ENCODE measurements at regions not wholly inside any gene's neighbourhood (a gene's known extent, or its start where the extent isn't known, plus 50 kb on each side); places are given as distances from the start of the nearest gene placed in this dataset.

DNA sequence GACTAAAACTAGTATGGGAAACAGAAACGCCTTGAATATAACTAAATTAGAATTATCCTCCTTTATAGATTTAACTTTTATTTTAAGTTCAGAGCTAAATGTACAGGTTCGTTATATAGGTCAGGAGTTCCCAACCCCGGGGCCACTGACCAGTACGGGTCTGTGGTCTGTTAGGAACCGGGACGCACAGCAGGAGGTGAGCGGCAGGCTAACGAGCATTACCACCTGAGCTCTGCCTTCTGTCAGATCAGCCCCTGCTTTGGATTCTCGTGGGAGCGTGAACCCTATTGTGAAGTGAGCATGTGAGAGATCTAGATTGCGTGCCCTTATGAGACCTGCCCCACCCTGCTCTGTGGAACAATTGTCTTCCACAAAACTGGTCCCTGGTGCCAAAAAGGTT is 51.0 kb downstream of the FAT4 start:
- no peak for DNase-seq (ENCODE audit: low read depth in 4 of 4, low spot score in 2 of 4)

DNA sequence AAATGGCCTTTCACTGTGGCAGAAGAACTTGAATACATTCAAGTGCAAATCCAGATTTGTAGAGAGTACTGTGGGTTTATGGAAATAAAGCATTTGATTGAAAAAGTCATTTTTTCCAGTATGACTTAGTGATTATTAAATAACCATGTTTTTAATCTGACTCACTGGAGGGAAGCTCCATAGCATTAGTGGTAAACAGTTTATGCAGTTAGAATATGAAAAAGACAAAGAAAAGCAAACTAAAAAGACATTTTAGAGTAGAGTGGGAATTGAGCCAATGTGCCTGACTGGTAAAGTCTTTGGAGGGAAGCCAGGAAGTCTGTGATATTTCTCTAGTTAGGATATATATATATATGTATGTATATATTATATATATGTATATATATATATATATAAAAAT is 53.4 kb downstream of the FAT4 start:
- DNase-seq (ENCODE audit: low read depth in 4 of 4, low spot score in 2 of 4): no peak

DNA sequence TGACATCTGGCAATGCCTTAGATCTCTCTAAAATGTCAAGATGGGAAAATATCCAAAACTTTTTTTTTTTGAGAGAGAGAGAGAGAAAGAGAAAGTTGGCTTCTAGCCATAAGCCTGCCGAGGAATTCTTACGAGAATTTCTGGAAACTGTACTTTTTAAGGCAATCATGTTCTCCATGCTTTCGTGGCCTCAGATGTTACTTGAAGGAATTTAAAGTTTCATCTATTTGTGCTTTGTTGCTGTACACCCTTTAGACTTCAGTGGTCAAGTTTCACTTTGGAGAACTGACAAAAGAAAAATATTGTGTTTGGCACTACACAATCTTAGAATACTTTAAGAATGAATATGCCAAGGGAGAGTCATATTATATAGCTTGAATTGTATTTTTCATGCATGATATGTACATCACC is 53.9 kb downstream of the FAT4 start:
- no peak for DNase-seq (ENCODE audit: low read depth in 4 of 4, low spot score in 2 of 4)

DNA sequence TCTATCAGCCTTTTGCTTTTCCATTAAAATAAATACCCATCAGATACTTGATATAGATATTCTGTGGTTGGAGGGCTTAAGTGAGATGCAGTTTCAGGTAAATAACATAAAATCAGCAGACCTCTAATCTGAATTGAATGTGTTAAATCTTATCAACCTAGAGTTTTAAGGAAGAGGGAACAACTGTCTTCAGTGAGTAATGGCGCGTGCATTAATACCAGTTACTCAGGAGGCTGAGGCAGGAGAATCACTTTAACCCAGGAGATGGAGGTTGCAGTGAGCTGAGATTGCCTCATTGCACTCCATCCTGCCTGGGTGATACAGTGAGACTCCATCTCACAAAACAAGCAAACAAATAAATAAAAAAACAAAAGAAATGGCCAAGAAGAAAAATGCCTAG is 54.3 kb downstream of the FAT4 start:
- no peak for DNase-seq (ENCODE audit: low read depth in 4 of 4, low spot score in 2 of 4)

DNA sequence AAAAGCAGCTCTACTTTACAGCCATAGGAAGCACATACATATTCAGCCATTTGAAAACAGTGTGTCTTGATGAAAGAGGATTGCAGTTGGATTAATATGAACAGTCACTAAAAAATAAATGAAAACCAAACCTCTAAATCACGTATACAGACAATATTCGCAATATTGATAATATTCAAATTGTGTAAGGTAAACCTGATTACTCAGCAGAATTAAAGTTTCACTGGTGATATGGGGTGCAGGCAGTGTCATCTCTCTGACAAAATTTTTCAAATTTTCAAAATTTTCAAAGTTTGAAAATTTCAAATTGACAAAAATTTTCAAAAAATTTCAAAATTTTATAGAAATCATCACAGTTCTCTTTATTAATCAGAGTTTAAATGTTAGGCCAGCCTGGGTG is 55.7 kb downstream of the FAT4 start:
- no peak for DNase-seq (ENCODE audit: low read depth in 4 of 4, low spot score in 2 of 4)

DNA sequence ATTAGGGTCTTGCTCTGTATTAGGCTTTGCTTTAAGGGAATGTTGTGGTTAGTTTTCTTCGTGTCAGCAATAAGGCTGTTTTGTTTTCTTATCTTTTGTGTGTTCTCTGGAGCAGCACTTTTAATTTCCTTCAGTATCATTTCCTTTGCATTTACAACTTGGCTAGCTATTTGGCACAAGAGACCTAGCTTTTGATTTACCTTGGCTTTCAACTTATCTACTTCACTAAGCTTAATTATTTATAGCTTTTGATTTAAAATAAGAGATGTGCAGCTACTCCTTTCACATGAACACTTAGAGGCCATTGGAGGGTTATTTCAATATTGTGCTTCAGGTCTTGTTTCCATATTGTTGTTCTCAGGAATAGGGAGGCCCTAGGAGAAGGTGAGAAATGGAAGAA is 68.2 kb downstream of the FAT4 start:
- DNase-seq (ENCODE audit: low read depth in 4 of 4, low spot score in 2 of 4): no peak

DNA sequence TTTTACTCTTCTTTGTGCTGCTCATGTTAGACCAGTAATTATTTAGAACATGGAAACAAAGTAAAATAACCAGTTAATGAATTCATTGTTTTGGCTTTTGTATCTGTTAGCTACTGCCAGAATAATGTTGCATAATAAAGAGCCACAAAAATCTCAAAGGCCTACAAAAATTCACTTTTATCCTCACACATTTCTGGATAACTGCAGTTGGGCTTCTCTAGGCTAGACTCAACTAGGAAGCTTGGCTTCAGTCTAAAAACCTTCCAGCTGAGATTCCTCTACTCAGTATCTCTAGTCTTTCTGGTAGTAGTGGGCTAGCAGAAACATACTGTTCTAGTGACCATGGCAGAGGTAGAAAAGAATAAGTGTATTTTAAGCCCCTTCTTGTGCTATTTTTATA is 73.0 kb downstream of the FAT4 start:
- no peak for DNase-seq (ENCODE audit: low read depth in 4 of 4, low spot score in 2 of 4)

DNA sequence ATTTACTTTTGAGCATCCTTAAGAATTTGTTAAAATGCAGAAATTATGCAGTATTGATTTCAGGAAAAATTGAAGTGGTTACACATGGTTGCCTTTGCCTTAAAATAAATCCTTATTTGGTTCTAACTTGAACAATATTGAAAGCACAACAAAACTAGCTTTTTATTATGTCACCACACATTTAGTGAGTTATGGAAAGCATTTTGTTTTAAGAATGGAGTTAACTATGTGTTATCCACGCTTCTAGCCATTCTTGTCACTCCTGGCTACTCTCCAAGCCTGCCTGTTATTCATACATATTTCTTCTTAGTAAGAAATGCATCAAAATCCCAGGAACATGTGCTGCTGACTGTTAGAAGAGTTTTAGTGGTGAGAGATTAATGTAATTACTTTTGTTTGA is 73.9 kb downstream of the FAT4 start:
- no peak for DNase-seq (ENCODE audit: low read depth in 4 of 4, low spot score in 2 of 4)

DNA sequence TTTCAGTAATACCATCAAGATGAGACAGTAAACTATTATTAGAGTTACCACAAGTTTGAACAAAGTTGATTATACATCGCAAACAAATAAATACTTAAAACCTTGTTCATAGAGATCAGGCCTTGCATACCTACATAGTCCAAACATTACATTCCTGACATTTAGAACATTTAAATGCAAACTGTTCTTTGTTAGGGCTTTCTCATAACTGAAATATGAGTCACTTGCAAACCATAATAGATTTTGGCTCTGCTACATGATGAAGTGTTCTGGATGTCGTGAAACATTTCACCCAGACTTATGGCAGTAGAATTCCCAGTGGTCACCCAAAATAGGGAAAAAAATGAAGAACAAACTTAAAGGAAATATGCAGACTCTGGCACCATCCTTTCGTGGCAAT is 75.0 kb downstream of the FAT4 start:
- no peak for DNase-seq (ENCODE audit: low read depth in 4 of 4, low spot score in 2 of 4)

DNA sequence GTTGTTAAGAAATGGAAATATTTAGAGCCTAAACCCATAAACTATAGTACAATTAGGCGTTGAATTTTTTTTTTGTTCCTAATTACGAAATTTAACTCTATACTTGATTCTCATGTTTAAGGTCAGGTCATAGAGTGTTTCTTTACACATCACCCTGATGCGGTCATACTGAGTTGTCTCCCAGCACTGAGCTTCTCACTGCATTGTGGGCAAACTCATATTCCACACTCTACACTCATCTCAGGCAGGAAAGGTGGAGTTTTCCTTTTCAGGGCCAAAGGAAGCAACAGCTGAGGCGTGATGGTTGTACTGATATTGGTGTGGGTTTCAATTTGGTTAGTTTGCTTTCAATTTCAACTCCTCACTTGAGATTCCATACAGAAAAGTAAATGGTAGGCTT is 75.4 kb downstream of the FAT4 start:
- no peak for DNase-seq (ENCODE audit: low read depth in 4 of 4, low spot score in 2 of 4)

DNA sequence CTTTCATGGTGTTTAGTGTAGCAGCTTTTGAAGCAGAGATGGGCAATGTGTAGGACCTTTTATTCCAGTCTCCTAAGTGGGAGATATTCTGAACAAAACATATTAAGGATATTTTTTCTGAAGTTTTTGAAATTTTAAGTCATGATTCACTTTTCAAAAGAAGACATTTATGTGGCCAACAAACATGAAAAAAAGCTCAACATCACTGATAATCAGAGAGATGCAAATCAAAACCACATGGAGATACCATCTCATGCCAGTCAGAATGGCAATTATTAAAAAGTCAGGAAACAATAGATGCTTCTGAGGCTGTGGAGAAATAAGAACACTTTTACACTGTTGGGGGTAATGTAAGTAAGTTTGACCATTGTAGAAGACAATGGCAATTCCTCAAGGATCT is 76.0 kb downstream of the FAT4 start:
- DNase-seq (ENCODE audit: low read depth in 4 of 4, low spot score in 2 of 4): no peak

DNA sequence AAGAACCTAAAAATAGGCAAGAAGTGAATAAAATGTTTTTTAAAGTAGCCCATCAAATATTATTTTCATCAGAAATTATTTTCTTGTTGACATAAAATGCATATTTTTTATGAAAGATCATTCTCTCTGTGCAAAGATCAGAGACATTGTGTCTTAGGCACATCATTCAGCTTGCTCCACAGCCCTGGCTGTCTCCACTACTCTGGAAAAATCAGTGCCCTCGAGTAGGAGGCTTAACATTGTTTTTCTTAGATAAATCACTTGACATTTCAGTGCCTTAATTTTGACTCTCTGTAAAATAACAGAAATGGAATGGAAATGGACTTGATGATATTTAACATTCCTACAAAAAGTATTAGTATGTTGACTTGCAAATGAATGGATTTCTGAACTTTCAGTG is 77.9 kb downstream of the FAT4 start:
- no peak for DNase-seq (ENCODE audit: low read depth in 4 of 4, low spot score in 2 of 4)

DNA sequence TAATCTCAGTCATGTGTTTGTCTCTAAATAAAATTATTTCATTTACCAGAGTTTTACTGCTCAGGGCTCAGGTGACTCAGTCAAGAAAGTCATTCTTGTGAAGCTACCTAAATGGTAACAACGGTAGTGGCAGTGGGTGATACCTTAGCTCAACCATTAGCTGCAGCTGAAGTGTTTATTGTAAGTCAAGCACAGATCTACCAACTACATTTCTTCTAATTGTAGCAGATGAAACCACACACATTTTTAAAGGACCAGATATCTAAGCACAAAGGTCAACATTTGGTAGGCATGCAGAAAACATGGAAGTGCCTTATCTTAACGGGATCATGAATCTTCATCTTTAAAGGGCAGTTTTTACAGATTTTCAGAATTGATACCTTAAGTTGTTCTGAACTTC is 79.1 kb downstream of the FAT4 start:
- DNase-seq (ENCODE audit: low read depth in 4 of 4, low spot score in 2 of 4): no peak

DNA sequence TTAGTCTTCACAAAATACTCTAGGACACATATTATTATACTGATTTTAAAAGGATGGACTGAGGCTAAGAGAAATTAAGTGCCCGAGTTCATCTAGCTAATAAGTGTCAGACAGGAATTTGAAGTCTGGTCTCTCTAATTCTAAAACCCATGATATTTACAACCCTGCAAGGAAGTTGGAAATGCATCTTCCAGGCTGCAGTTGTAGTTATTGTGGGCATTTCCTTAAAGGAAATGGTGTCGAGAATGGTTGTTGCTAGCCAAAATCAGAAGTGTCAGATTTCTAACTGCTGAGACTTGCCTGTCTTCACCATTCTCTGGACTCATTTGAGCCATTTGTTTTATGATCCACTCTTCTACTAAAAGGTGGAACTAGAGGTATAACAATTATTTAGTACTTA is 82.5 kb downstream of the FAT4 start:
- no peak for DNase-seq (ENCODE audit: low read depth in 4 of 4, low spot score in 2 of 4)

DNA sequence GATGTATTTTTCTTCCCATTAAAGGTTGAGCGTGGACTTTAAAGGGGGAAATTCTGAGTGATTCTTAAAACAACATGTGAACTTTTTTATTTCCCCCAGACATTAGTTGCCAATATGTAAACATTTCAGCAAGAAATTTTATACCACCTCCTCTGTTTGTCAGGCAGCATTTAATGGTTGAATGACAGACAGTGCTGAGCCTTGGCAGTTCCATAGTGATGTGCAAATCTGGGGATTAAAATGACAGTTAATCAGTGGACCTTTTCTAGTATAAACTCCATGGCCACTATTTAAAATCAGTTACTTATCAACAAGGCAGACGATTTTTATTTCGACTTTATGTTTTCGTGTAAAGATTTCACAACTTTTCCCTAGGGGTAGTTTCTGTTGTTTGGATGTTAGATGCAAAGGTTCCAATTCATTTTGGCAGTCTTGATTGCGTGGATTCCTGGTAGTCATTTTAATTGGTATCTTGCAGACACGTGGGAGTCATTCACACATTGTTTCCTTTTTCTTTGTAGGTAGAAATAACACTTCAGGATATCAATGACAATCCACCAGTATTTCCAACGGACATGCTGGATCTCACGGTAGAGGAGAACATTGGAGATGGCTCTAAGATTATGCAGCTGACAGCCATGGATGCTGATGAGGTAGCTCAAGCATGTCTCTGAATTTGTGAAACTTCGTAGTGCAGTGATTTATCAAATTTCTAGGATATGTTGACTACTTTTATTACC is 83.7 kb downstream of the FAT4 start:
- DNase-seq (ENCODE audit: low read depth in 4 of 4, low spot score in 2 of 4): no peak

DNA sequence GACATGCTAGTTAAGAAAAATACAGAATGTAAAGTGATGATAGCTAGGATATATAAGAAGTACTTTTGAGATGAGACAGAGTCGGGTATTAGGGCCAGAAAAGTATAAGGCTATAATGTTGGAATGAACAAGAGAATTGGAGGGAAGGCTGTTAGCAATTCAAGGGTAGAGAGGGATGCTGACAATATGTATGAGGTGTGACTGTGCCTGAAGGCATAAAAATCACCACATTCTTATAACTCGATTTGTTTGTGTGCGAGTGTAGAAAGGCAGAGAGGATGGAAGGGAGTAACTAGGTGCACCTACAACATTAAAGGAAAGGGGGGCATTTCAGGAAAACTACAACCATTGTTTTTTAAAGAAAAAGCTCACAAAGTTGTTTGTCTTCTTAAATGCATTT is 86.0 kb downstream of the FAT4 start:
- DNase-seq (ENCODE audit: low read depth in 4 of 4, low spot score in 2 of 4): no peak

DNA sequence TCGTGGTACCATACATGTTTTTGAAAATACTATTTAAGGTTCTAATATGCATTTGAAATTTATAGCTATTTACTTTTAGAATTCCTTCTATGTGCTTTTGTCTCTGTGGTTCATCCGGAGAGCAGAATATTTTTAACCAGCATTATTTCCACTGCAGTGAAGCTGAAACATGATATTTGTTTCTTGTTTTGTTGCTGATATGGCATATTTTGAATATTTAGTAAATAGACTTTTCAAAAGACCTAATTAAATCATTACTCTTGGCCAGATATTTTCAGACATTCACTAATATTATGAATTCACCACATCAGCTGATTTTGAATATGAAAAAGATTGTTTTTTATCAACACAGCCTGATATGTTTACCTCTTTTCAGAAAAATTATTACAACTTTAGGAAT is 87.0 kb downstream of the FAT4 start:
- no peak for DNase-seq (ENCODE audit: low read depth in 4 of 4, low spot score in 2 of 4)

DNA sequence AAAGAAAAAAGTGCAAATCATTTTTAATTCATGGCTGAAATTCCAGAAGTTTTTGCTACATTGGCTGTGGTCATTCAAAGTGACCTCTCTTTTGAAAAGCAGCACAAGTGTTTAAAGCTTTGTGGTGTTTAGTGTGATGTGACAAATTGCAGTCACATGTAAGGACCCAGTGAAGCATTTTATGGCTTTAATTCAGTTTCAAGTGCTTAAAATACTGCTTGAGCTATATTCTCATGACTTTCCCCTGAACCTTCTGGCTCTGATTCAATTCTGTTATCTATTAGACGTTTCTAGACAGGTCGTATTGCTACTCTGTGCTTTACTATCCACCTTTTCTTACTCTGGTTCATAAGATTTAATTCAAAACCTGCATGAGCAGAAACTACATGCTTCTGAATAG is 105.8 kb downstream of the FAT4 start:
- peak; percentile 41 to 79 (median 74) for DNase-seq (ENCODE audit: low read depth in 4 of 4, low spot score in 2 of 4)

DNA sequence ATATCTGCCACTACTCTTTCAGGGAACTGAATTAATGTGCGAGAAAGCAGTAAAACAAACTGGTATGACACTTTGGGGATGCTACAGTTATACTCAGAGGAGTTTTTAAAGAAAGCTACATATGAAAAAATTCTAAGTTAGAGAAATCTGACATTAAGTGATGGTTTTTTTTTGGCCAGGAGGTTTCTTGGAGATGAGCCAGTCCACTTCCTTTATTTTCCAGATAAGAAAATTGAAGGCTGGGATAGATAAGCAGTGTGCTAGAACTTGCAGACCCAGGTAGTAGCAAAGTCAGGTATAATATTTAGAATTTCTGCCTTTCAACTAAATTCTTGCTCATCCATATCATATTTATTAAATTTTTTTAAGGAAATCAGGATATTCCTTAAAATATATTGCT is 106.8 kb downstream of the FAT4 start:
- no peak for DNase-seq (ENCODE audit: low read depth in 4 of 4, low spot score in 2 of 4)

DNA sequence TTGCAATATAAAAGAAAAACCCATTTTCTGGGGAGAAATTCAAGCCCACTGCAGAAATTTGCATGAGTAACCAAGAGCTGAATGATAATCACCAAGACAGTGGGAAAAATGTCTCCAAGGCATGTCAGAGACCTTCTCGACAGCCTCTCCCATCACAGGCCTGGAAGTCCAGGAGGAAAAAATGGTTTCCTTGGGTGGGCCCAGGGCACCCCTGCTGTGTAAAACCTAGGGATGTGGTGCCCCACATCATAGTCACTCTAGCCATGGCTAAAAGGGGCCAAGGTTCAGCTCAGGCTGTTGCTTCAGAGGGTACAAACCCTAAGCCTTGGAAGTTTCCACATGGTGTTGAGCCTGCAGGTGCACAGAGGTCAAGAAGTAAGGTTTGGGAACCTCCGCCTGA is 108.4 kb downstream of the FAT4 start:
- no peak for DNase-seq (ENCODE audit: low read depth in 4 of 4, low spot score in 2 of 4)

DNA sequence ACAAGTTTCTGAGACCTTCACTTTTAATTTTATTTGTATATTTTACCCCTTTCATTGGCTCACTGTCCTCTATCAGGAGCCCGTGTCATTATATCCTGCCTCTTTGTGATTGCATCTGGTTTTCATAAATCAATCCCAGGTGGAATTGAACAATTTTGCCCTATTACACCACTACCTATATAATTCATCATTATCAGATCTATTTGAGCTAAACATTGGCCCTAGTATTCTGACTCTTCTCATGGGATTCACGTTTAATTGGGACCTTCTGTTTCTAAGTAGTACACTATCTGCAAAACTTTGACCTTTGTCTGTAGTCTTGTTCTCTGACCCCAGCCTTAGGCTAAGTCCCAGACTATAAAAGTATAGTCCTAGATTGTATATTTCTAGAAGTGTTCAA is 114.1 kb downstream of the FAT4 start:
- no peak for DNase-seq (ENCODE audit: low read depth in 4 of 4, low spot score in 2 of 4)

DNA sequence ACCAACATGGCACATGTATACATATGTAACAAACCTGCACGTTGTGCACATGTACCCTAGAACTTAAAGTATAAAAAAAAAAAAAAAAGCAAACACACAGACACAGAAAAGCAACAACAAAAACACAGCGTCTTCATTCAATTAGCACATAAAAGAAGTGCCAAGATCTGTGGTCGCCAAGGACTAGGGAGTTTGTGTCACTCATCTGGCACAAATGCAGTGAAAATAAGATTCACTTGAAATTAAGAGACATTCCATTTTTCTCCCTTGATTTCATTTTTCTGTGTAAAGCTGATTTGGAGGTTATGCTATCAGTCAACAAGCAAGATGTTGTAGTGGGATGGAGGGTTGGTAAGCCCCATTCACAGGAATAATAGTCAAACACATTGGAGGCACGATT is 115.3 kb downstream of the FAT4 start:
- no peak for DNase-seq (ENCODE audit: low read depth in 4 of 4, low spot score in 2 of 4)

DNA sequence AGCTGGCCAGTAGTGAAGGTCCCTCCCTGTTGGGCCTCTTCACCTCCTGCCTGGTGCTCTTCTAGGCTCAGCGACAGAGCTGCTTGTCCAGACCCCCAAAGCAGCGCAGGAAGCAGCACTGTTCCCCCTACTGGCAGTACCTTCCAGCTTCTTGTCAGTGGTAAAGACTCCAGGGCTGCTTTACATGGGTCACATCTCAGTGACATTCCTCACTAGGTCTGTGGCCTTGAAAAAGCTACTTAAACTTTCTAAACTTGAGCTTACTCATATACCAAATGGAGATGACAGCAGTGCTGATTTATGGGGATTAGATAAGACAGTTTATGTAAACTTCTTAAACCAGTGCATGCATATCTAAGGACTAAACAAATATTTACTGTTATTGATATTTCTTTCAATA is 117.3 kb downstream of the FAT4 start:
- no peak for DNase-seq (ENCODE audit: low read depth in 4 of 4, low spot score in 2 of 4)
